C4-2B (cell line): ENCODE measurements at regions not wholly inside any gene's neighbourhood (a gene's known extent, or its start where the extent isn't known, plus 50 kb on each side); places are given as distances from the start of the nearest gene placed in this dataset.

Experiments
- ZFX ChIP-seq: fragments of 450-650 bp; IDR thresholded peaks from 2 replicates; pipeline ENCODE4 v1.6.1; 2017
- TF ChIP-seq, protein P1 (sequence below): fragments of 450-650 bp; conservative IDR thresholded peaks from 2 replicates; pipeline ENCODE4 v1.5.1; 2017; ENCODE audit warnings: mild to moderate bottlenecking

DNA sequence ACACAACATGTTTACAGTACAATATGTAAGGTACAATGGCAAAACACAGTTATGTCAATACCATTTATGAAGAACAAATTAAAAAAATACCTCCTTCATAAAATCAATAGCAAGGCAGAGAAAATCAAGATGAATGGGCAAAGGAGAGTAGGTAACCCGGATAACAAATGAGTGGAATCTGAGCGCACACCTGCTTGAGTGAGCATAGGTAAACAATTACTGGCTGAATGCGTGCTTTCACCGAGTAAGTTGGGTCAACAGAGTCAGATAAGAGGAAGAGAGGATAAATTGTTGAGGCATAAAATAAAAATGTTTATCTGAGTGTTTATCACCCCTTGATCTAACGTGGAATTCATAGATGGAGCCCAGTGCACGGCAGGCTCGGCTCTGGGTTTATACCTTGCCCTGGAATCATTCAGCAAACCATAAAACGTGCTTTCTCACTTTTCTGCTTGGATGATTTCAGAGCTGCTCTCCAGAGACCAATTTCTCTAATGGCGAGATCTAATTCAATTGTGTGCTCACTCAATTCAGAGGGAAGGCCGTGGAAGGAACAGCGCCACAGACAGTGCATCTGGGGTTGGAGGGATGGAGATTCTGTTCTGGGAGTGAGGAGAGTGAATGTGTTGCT is 224.8 kb upstream of the MAP3K7 start:
- TF ChIP-seq, protein P1, sequence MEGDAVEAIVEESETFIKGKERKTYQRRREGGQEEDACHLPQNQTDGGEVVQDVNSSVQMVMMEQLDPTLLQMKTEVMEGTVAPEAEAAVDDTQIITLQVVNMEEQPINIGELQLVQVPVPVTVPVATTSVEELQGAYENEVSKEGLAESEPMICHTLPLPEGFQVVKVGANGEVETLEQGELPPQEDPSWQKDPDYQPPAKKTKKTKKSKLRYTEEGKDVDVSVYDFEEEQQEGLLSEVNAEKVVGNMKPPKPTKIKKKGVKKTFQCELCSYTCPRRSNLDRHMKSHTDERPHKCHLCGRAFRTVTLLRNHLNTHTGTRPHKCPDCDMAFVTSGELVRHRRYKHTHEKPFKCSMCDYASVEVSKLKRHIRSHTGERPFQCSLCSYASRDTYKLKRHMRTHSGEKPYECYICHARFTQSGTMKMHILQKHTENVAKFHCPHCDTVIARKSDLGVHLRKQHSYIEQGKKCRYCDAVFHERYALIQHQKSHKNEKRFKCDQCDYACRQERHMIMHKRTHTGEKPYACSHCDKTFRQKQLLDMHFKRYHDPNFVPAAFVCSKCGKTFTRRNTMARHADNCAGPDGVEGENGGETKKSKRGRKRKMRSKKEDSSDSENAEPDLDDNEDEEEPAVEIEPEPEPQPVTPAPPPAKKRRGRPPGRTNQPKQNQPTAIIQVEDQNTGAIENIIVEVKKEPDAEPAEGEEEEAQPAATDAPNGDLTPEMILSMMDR: no peak
- no peak for TF ChIP-seq ZFX
